Activated T-cell treated with anti-CD3 and anti-CD28 coated beads, Interleukin-2, amount 50 U/mL, for 72 hours (primary cell): ENCODE measurements at regions not wholly inside any gene's neighbourhood (a gene's known extent, or its start where the extent isn't known, plus 50 kb on each side); places are given as distances from the start of the nearest gene placed in this dataset.
"Not testable (repeated sequence)": the region's sequence is repeated elsewhere in the genome, so short reads cannot be mapped to it uniquely, and the experiment has no call there.

Experiments used
- ATAC-seq, 2 donors: fragments of 150-1000 bp; cut with Tn5 transposase; replicated peaks in 1 of 2; 2 replicates each; pipeline ENCODE4 v1.10.0; 2021; ENCODE audit warnings: moderate library complexity in 2 of 2, mild to moderate bottlenecking in 1 of 2
- DNase-seq, 2 donors: peaks; one replicate each; pipeline ENCODE4 v3.0.0; 2021 to 2022; ENCODE audit warnings: mixed read lengths in 1 of 2
- H3K27ac Mint-ChIP-seq: one replicate; pipeline ENCODE4 v1.8.0; 2022; ENCODE audit warnings: mild to moderate bottlenecking, moderate library complexity, mixed read lengths
- H3K27me3 Mint-ChIP-seq: one replicate; pipeline ENCODE4 v1.8.0; 2022; ENCODE audit warnings: low read depth, mixed read lengths
- H3K36me3 Mint-ChIP-seq, 2 donors: one replicate each; pipeline ENCODE4 v1.8.0; 2022; ENCODE audit warnings: mixed read lengths in 2 of 2, mild to moderate bottlenecking in 1 of 2; ENCODE audit not compliant: insufficient read depth in 2 of 2
- H3K4me1 Mint-ChIP-seq: one replicate; pipeline ENCODE4 v1.8.0; 2022; ENCODE audit warnings: low read depth, mixed read lengths
- H3K4me3 Mint-ChIP-seq, 2 donors: one replicate each; pipeline ENCODE4 v1.8.0; 2022; ENCODE audit warnings: mild to moderate bottlenecking in 2 of 2, mixed read lengths in 2 of 2, moderate library complexity in 2 of 2
- H3K9me3 Mint-ChIP-seq, 2 donors: one replicate each; pipeline ENCODE4 v1.8.0; 2022; ENCODE audit warnings: mixed read lengths in 2 of 2

DNA sequence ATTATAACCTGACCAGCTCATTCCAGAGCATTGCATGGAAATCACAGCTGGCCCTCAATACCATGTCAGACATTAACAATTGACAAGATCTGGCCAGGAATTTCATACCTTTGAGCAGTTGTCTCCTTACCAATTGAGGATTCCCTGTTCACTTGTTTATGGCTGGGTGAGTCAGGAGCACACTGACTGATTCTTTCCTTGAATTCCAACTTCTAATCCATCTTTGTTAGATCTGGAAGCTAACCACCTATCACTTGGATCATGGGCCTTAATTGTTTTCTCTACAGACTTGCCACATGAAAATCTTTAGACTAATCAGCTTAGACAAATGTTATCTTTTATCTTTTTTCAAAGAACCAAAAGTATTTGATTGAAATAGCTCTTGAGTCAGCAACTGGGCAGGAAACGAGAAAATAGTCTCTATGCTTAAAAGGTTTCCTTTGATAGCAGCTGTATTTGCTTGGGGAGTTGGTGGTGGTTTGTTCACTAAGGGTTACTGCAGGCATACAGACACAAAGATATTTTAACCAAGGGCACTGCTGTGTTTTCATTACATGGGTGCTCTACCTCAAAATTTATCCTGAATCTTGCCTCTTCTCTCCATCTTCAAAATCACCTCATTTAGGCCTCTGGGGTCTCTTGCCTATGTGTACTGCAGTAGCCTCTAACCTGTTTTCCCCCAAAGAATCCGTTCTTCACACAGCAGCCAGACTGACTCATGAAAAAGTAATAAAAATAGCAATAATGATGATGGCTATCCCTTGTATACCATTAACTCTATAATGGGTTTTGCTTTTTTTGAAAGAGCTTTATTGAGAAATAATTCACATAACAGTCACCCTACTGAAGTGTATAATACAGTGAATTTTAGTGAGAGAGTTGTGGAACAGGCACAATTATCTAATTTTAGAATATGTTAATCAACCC lies 197.0 kb upstream of the NMUR2 start:
- H3K27me3 Mint-ChIP-seq: no peaks in the 10 kb centered on the region
- no peak overlapping the region for H3K4me3 Mint-ChIP-seq
- peaks cover 0 to 2% of the 10 kb centered on the region in 2 donors for H3K9me3 Mint-ChIP-seq
- H3K4me1 Mint-ChIP-seq: no peaks in the 10 kb centered on the region
- H3K27ac Mint-ChIP-seq: no peak overlapping the region
- no peak for ATAC-seq
- no peaks in the 10 kb centered on the region for H3K36me3 Mint-ChIP-seq
- no peak for DNase-seq

DNA sequence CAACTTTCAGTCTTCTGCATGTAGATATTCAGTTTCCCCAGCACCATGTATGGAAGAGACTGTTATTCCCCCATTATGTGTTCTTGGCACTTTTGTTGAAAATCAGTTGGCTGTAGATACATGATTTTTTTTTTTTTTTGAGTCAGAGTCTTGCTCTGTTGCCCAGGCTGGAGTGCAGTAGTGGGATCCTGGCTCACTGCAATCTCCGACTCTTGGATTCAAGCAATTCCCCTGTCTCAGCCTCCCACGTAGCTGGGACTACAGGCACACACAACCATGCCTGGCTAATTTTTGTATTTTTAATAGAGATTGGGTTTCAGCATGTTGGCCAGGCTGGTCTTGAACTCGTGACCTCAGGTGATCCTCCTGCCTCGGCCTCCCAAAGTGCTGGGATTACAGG lies 201.0 kb upstream of the NMUR2 start:
- H3K4me1 Mint-ChIP-seq, ATAC-seq, H3K36me3 Mint-ChIP-seq, H3K4me3 Mint-ChIP-seq, H3K27me3 Mint-ChIP-seq, DNase-seq, H3K9me3 Mint-ChIP-seq, H3K27ac Mint-ChIP-seq: not testable (repeated sequence)

DNA sequence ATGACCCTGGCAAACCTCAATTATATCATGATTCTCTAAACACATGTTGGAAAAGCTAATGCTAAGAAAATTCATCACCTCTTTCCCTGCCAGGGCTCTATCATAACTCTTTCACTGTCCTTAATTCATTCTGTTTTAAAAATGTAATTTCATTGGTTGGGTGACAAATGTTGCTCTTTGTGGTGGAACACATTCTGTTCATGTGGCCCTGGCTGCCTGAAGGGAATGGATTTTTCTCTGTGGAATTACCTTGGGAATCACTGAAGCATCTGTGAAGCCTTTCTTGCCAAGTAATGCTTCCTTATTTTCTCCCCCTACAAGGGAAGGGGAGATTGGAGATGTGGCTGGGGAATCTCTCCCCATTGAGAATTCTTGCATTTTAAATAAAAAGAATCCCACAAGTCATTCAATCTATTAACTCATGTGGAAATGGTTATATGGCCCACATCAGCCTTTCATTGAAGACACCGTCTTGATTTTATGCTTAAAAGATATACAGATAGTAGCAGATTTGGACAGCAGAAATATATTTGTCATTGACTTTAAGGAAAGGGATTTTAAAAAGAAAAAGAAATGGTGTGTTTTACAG lies 201.8 kb upstream of the NMUR2 start:
- peaks cover 0 to 2% of the 10 kb centered on the region in 2 donors for H3K9me3 Mint-ChIP-seq
- no peaks in the 10 kb centered on the region for H3K36me3 Mint-ChIP-seq
- no peaks in the 10 kb centered on the region for H3K4me1 Mint-ChIP-seq
- DNase-seq (no peak), ATAC-seq (no peak)
- no peaks in the 10 kb centered on the region for H3K27me3 Mint-ChIP-seq
- H3K4me3 Mint-ChIP-seq: no peak overlapping the region
- H3K27ac Mint-ChIP-seq: no peak overlapping the region

DNA sequence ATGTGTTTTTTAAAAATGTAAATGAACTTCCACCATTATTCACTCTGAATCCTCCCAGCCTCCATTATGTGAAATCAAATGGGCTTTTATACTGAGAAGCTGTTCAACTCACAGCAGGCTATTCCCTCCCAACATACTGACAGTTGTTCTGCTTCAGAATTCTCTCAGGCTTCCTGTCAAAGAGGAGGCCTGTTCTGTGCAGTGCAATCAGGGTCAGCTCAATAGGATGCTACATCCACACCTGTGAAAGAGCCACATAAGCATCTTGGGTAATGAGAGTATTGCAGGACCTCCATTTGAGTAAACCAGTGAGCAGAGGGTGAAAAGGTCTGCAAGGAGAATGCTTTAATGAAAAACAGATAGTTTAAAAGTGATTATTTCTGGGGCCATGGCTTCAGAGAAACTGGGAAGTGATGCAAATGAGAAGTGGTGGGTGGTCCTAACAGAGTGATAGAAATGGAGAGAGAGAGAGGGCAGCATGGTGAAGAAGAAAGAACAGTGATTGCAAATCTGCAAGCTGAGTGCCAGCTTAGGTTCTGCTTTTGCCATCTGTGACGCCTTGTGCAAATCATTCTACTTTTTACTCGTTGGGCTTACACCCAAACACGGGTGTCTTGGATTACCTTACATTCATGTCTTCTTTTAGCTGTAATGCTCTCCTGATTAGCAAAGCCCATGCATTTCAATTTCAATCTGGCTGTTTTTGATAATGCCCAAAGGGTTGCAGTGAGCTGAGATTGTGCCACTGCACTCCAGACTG lies 202.5 kb upstream of the NMUR2 start:
- Mint-ChIP-seq H3K27me3 (no peaks in the 10 kb centered on the region), H3K27ac (no peak overlapping the region), H3K4me3 (no peak overlapping the region), H3K36me3 (no peaks in the 10 kb centered on the region), H3K9me3 (peaks cover 0 to 2% of the 10 kb centered on the region in 2 donors), H3K4me1 (no peaks in the 10 kb centered on the region)
- no peak for DNase-seq
- no peak for ATAC-seq

DNA sequence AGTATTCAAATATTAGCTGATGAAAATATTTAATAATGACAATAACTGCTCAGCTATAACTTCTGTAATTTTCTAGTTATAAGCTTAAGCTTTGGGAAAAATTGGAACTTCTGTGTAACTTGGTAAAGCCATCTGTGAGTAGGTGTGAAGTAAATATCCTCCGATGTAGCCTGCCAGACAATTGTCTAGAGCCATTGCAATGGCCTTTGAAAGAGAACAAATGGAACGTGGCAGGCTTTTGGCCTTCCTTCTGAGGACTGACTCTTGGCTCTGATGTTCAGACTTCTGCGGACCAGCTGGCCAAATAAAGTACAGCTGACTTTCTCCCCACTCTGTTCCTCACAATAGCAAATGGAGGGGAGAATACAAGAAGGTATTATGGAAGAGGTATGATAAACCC lies 203.4 kb upstream of the NMUR2 start:
- DNase-seq (no peak), ATAC-seq (no peak)
- Mint-ChIP-seq H3K27ac (no peak overlapping the region), H3K4me1 (no peaks in the 10 kb centered on the region), H3K4me3 (no peak overlapping the region), H3K9me3 (no peaks in the 10 kb centered on the region), H3K36me3 (no peaks in the 10 kb centered on the region), H3K27me3 (no peaks in the 10 kb centered on the region)

DNA sequence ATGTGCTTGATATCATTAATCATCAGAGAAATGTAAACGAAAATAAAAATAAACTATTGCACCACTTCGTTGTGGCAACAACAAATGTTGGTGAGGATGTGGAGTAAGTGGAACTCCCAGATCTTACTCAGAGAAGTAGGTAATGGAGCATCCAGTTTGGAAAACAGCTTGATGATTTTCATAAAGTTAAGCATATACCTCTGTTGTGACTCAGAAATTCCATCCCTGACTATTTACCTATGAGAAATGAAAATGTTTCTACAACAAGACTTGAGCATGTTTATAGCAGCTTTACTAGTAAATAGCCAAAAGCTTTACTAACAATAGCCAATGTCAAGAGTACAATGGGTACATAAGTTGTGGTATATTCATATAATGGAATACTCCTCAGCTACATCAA lies 214.7 kb upstream of the NMUR2 start:
- Mint-ChIP-seq H3K4me1 (no peaks in the 10 kb centered on the region), H3K4me3 (no peak overlapping the region), H3K27me3 (no peaks in the 10 kb centered on the region), H3K9me3 (no peaks in the 10 kb centered on the region), H3K36me3 (no peaks in the 10 kb centered on the region), H3K27ac (no peak overlapping the region)
- no peak for DNase-seq
- ATAC-seq: no peak

DNA sequence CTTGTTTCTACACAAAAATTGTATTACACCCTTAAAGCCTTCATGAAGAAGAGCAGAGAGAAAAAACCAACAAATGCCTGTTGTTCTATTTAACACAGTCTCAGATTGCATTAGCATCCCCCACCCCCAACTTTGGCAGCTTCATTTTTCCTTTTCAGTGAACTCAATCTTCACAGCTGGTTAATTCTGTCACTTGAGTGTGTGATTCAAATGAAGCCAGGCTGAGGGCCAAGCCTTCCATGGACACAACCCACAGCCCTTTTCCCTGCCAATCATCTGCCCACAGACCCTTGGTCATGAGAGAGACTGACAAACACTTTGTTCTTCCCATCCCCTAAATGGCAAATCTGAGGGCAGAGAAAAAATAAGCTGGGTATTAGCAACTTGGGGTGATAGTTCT lies 217.5 kb upstream of the NMUR2 start:
- no peaks in the 10 kb centered on the region for H3K4me1 Mint-ChIP-seq
- no peaks in the 10 kb centered on the region for H3K36me3 Mint-ChIP-seq
- H3K9me3 Mint-ChIP-seq: no peaks in the 10 kb centered on the region
- H3K27ac Mint-ChIP-seq: no peak overlapping the region
- H3K27me3 Mint-ChIP-seq: no peaks in the 10 kb centered on the region
- no peak overlapping the region for H3K4me3 Mint-ChIP-seq
- DNase-seq (no peak), ATAC-seq (no peak)

DNA sequence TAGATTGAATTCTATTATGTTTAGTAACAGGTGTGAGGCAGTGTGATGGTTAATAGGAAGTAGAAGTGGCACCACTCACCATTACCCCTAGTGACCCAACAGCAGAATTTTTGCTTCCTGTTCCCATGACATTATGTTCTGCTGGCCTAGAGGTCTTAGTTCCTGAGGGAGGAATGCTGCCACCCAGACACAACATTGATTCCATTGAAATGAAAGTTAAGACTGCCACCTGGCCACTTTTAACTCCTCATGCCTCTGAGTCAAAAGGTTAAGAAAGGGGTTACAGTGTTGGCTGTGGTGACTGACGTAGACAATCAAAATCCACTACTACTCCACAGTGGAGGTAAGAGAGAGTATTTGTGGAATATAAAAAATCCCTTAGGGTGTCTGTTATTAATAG lies 218.9 kb upstream of the NMUR2 start:
- Mint-ChIP-seq H3K4me3 (no peak overlapping the region), H3K27me3 (no peaks in the 10 kb centered on the region), H3K27ac (no peak overlapping the region), H3K9me3 (no peaks in the 10 kb centered on the region), H3K4me1 (no peaks in the 10 kb centered on the region), H3K36me3 (no peaks in the 10 kb centered on the region)
- ATAC-seq: no peak
- DNase-seq: no peak

DNA sequence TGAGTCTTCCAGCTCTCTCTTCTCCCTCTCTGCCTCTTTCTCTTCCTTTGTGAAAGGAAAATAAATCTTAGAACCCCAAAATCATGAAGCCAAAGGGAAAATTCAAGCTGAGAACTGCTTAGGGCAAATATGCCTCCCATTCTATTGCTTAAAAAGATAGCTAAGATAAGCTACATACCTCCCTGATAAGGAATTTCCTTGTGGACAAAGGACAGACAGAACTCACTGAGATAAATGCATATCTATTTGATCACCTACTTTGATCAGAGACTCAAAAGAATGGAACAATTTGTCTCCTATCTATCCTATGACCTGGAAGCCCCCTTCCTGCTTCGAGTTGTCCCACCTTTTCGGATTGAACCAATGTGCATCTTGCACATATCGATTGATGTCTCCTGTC lies 220.6 kb upstream of the NMUR2 start:
- ATAC-seq (no peak), DNase-seq (no peak)
- peaks cover 0 to 2% of the 10 kb centered on the region in 2 donors for H3K9me3 Mint-ChIP-seq
- no peaks in the 10 kb centered on the region for H3K4me1 Mint-ChIP-seq
- H3K4me3 Mint-ChIP-seq: no peak overlapping the region
- H3K27ac Mint-ChIP-seq: no peak overlapping the region
- no peaks in the 10 kb centered on the region for H3K27me3 Mint-ChIP-seq
- no peaks in the 10 kb centered on the region for H3K36me3 Mint-ChIP-seq

DNA sequence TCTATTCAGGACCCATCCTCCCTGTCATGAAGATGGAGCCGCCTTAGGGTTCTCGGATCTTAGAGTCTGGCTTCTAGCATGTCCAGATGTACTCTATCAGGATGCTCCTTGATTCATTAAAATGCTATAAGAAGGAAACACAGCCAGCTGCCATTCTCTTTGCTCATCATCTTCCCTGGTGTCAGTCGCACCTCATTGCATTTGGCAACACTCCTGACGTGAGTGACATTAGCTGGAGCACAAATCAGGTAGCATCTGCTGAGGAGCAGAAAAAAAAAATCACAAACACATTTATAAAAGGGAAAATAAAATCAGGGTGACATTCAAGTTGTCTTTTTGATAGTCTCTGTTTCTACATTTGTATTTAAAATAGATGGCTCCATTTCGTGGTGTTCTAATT lies 226.1 kb upstream of the NMUR2 start:
- Mint-ChIP-seq H3K27me3 (no peaks in the 10 kb centered on the region), H3K4me3 (no peak overlapping the region), H3K27ac (no peak overlapping the region), H3K4me1 (no peaks in the 10 kb centered on the region), H3K9me3 (peaks cover 0 to 2% of the 10 kb centered on the region in 2 donors), H3K36me3 (no peaks in the 10 kb centered on the region)
- ATAC-seq (no peak), DNase-seq (no peak)

DNA sequence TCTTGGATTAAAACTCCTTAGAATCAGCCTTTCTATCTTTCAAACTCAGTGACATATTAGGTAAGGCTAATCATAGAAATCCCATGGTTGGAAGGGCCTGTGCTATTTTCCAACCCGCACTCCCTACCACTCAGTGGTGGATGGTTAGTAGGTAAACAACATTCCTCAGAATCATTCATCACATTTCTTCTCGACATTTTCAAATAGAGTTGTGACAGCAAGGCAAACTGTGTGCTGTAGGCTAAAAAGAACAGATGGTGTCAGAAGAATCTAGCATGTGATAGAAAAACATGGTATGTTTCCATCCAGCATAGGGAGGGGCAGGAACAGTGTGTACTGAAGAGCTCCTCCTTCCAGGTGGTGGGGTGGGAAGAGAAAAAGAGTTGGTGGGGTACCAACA lies 227.3 kb upstream of the NMUR2 start:
- ATAC-seq: no peak
- H3K4me3 Mint-ChIP-seq: no peak overlapping the region

DNA sequence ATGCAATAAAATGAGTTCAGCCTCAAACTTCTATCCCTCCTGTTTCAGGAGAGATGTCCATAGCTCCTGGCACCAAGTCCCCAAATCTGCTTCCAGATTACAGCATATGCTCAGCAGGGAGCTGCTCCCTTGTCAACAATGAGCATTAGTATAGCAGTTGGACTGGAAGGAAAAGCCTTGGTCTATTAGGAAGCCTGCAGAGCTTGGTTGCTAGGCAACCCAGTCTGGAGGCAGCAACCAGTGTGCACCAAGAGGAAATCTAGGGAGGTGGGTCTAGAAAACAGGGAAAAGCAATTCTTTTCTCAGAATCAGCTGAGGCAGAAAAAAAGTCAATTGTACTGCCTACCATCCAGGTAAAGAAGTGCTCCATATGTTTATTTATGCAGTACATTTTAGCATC lies 229.5 kb upstream of the NMUR2 start:
- Mint-ChIP-seq H3K27ac (no peak overlapping the region), H3K36me3 (no peaks in the 10 kb centered on the region), H3K4me1 (no peaks in the 10 kb centered on the region), H3K4me3 (no peak overlapping the region), H3K27me3 (no peaks in the 10 kb centered on the region), H3K9me3 (peaks cover 0 to 6% of the 10 kb centered on the region in 2 donors)
- ATAC-seq (no peak), DNase-seq (no peak)

More for the DNA sequence above, 227.3 kb upstream of the NMUR2 start:
- H3K27me3 Mint-ChIP-seq: no peaks in the 10 kb centered on the region
- no peaks in the 10 kb centered on the region for H3K36me3 Mint-ChIP-seq
- H3K27ac Mint-ChIP-seq: no peak overlapping the region
- peaks cover 0 to 2% of the 10 kb centered on the region in 2 donors for H3K9me3 Mint-ChIP-seq
- H3K4me1 Mint-ChIP-seq: no peaks in the 10 kb centered on the region
- no peak for DNase-seq

DNA sequence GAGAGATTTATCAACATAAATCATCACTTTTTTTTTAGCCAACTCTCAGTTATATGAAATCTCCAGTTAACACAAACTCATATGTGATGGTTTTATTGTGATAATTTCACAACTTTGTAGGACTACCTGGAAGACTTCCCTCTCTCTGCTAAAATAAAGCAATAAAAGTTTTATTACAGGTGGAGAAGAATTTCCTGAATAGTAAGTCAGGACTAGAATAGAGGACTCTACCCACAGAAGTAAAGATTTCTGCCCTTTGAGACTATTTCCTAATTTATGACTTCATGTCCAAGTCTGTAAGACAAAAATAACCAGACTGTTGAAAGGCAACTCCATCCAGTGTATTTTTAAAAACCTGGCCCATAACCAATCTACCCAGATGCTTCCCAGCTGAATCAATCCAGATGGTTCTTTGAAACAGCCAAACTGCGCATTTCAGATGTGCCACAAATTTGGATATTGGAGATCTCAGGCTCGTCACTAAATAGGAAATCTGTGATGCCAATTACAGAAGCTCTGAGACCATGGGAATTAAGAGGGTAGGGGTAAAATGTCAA lies 234.0 kb upstream of the NMUR2 start:
- Mint-ChIP-seq H3K36me3 (no peaks in the 10 kb centered on the region), H3K27ac (no peak overlapping the region), H3K4me1 (no peaks in the 10 kb centered on the region), H3K4me3 (no peak overlapping the region), H3K9me3 (peaks cover 0 to 4% of the 10 kb centered on the region in 2 donors), H3K27me3 (no peaks in the 10 kb centered on the region)
- no peak for DNase-seq
- ATAC-seq: no peak
